HCT116 (cell line): ENCODE measurements at regions not wholly inside any gene's neighbourhood (a gene's known extent, or its start where the extent isn't known, plus 50 kb on each side); places are given as distances from the start of the nearest gene placed in this dataset.

Experiments used
- ATAC-seq: fragments of 200-7000 bp; cut with Tn5 transposase; 2 replicates; pipeline ENCODE4 v1.9.1; 2020; ENCODE audit warnings: mild to moderate bottlenecking, moderate library complexity
- BruUV-seq: library from RNA; stranded (reverse); fragments of 400-500 nt; replicated peaks from 2 replicates; lab custom pipeline; 2021; lab: Mats Ljungman, UMichigan
- CTCF ChIA-PET: fragments of 300-600 bp; sonication (Branson Sonifier 250); formaldehyde crosslinking; loops from one replicate; lab custom pipeline; 2021; ENCODE audit warnings: antibody characterized with exemption; lab: Charles Lee
- POLR2A ChIA-PET: fragments of 300-600, 350-600 bp; sonication (Branson Sonifier 250); formaldehyde crosslinking; loops from one replicate; lab custom pipeline; 2021; ENCODE audit warnings: antibody characterized with exemption; lab: Charles Lee
- RAD21 ChIA-PET, 2 experiments: fragments of 300-600 bp; sonication (Branson Sonifier 250); formaldehyde crosslinking; loops; one replicate each; lab custom pipeline; 2023; ENCODE audit warnings: low total read pairs in 2 of 2; ENCODE audit not compliant: uncharacterized antibody in 2 of 2, unreplicated experiment in 2 of 2, low non-redundant PET in 1 of 2; lab: Charles Lee
- DNase-seq: peaks from one replicate; pipeline ENCODE4 v3.0.0-alpha.2; 2010; ENCODE audit warnings: low read depth, low spot score
- H2AFZ ChIP-seq: fragments of 200-600 bp; shearing (Covaris generic), sonication (generic); 2 replicates; pipeline ENCODE4 v1.6.1; 2017; ENCODE audit warnings: low read depth, mixed run types, mixed read lengths, antibody characterized with exemption, low read length; ENCODE audit not compliant: poor library complexity, severe bottlenecking
- H3K27ac ChIP-seq: 2 replicates; pipeline ENCODE4 v1.5.1; 2012; ENCODE audit warnings: low read depth, low read length
- H3K27me3 ChIP-seq: fragments of 200-600 bp; sonication (generic); 2 replicates; pipeline ENCODE4 v1.6.1; 2016; ENCODE audit warnings: mixed run types, low read length, mixed read lengths; ENCODE audit not compliant: insufficient read depth
- H3K36me3 ChIP-seq, 2 experiments: fragments of 200-500 bp in 1 of 2; fragments of 200-600 bp in 1 of 2; sonication (Bioruptor generic) in 1 of 2; sonication (generic) in 1 of 2; 2 replicates each; pipeline versions ENCODE4 v1.5.1 to v1.6.1; 2014 to 2016; ENCODE audit warnings: low read length in 2 of 2, inconsistent platforms in 1 of 2, mixed read lengths in 1 of 2, mixed run types in 1 of 2; ENCODE audit not compliant: insufficient read depth in 2 of 2, control insufficient read depth in 1 of 2
- H3K4me1 ChIP-seq, 2 experiments: fragments of 200-600 bp in 1 of 2; sonication (generic) in 1 of 2; 2 replicates each; pipeline versions ENCODE4 v1.5.1 to v1.6.1; 2012 to 2017; ENCODE audit warnings: low read length in 2 of 2, inconsistent platforms in 1 of 2, mild to moderate bottlenecking in 1 of 2, mixed read lengths in 1 of 2, mixed run types in 1 of 2, moderate library complexity in 1 of 2; ENCODE audit not compliant: insufficient read depth in 2 of 2, control insufficient read depth in 1 of 2
- H3K4me2 ChIP-seq: fragments of 200-600 bp; sonication (generic); 2 replicates; pipeline ENCODE4 v1.6.1; 2017; ENCODE audit warnings: mixed run types, low read length, mixed read lengths
- H3K4me3 ChIP-seq, 2 experiments: fragments of 200-600 bp in 1 of 2; sonication (generic) in 1 of 2; replicated peaks in 1 of 2; 2 replicates each; pipeline ENCODE4 v1.5.1; 2011 to 2016; ENCODE audit warnings: low read length in 2 of 2, control low read depth in 1 of 2, low read depth in 1 of 2, mild to moderate bottlenecking in 1 of 2, mixed read lengths in 1 of 2, mixed run types in 1 of 2
- H3K79me2 ChIP-seq: fragments of 200-600 bp; sonication (generic); 2 replicates; pipeline ENCODE4 v1.6.1; 2017; ENCODE audit warnings: mild to moderate bottlenecking, mixed run types, low read length, moderate library complexity, mixed read lengths; ENCODE audit not compliant: insufficient read depth
- H3K9ac ChIP-seq: fragments of 200-600 bp; sonication (generic); 2 replicates; pipeline ENCODE4 v1.6.1; 2016; ENCODE audit warnings: low read length, mixed read lengths
- H3K9me2 ChIP-seq: fragments of 200-600 bp; sonication (generic), shearing (Covaris generic); 2 replicates; pipeline ENCODE4 v1.6.1; 2017; ENCODE audit warnings: mixed run types, mild to moderate bottlenecking, moderate library complexity; ENCODE audit not compliant: insufficient read depth
- H3K9me3 ChIP-seq, 2 experiments: fragments of 200-500 bp in 1 of 2; fragments of 200-600 bp in 1 of 2; sonication (Bioruptor generic) in 1 of 2; sonication (generic) in 1 of 2; 2 replicates each; pipeline ENCODE4 v1.6.1; 2014 to 2017; ENCODE audit warnings: low read length in 2 of 2, mixed read lengths in 2 of 2, inconsistent platforms in 1 of 2, low read depth in 1 of 2, mild to moderate bottlenecking in 1 of 2, mixed run types in 1 of 2, moderate library complexity in 1 of 2; ENCODE audit not compliant: control insufficient read depth in 1 of 2, insufficient read depth in 1 of 2
- H4K20me1 ChIP-seq: fragments of 200-600 bp; sonication (generic), shearing (Covaris generic); 2 replicates; pipeline ENCODE4 v1.6.1; 2017; ENCODE audit warnings: mixed run types, mild to moderate bottlenecking, moderate library complexity; ENCODE audit not compliant: insufficient read depth
- ATF3 ChIP-seq: IDR thresholded peaks from 2 replicates; pipeline ENCODE4 v1.6.1; 2012
- CBX3 ChIP-seq: IDR thresholded peaks from 2 replicates; pipeline ENCODE4 v1.6.1; 2012; ENCODE audit warnings: low read depth
- CEBPB ChIP-seq: IDR thresholded peaks from 2 replicates; pipeline ENCODE4 v1.6.1; 2012; ENCODE audit warnings: low read depth
- EGR1 ChIP-seq: IDR thresholded peaks from 2 replicates; pipeline ENCODE4 v1.6.1; 2012; ENCODE audit warnings: low read depth
- ELF1 ChIP-seq: IDR thresholded peaks from 2 replicates; pipeline ENCODE4 v1.6.1; 2012; ENCODE audit warnings: low read depth, borderline replicate concordance
- EZH2 ChIP-seq: fragments of 200-600 bp; sonication (generic); IDR thresholded peaks from 2 replicates; pipeline ENCODE4 v1.6.1; 2017; ENCODE audit warnings: antibody characterized with exemption, mixed run types
- EZH2phosphoT487 ChIP-seq: fragments of 200-600 bp; IDR thresholded peaks from 2 replicates; pipeline ENCODE4 v1.6.1; 2018; ENCODE audit warnings: antibody characterized with exemption, borderline replicate concordance
- FOSL1 ChIP-seq: IDR thresholded peaks from 2 replicates; pipeline ENCODE4 v1.6.1; 2012; ENCODE audit warnings: low read depth
- MAX ChIP-seq: IDR thresholded peaks from 2 replicates; pipeline ENCODE4 v1.6.1; 2012
- REST ChIP-seq: IDR thresholded peaks from 2 replicates; pipeline ENCODE4 v1.6.1; 2012; ENCODE audit warnings: low read depth
- SRF ChIP-seq: IDR thresholded peaks from 2 replicates; pipeline ENCODE4 v1.6.1; 2012; ENCODE audit warnings: low read depth
- TCF7L2 ChIP-seq: IDR thresholded peaks from 2 replicates; pipeline ENCODE4 v1.7.0; 2011; ENCODE audit warnings: borderline replicate concordance, inconsistent platforms; ENCODE audit not compliant: insufficient read depth, insufficient read length; ENCODE audit errors: extremely low read depth
- YY1 ChIP-seq: IDR thresholded peaks from 2 replicates; pipeline ENCODE4 v1.6.1; 2011; ENCODE audit warnings: low read length, low read depth, moderate library complexity, mild to moderate bottlenecking; ENCODE audit not compliant: insufficient replicate concordance; ENCODE audit errors: extremely low read depth
- ZFX ChIP-seq: fragments of 450-650 bp; IDR thresholded peaks from 2 replicates; pipeline ENCODE4 v1.6.1; 2017
- ZNF274 ChIP-seq: fragments of 200-500 bp; sonication (Bioruptor generic); IDR thresholded peaks from 2 replicates; pipeline ENCODE4 v1.6.1; 2014; ENCODE audit warnings: mild to moderate bottlenecking, low read depth, low read length, inconsistent platforms
- intact Hi-C: fragments of 100-400 bp; cut with micrococcal nuclease; formaldehyde crosslinking; loops from 2 replicates; pipeline ENCODE4 v1.10.0; 2022
- TF ChIP-seq, protein P1 (sequence below): IDR thresholded peaks from 2 replicates; pipeline ENCODE4 v1.6.1; 2011; ENCODE audit warnings: mild to moderate bottlenecking, low read length, moderate library complexity; ENCODE audit not compliant: insufficient replicate concordance; ENCODE audit errors: extremely low read depth
- TF ChIP-seq, protein P2 (sequence below), 3 experiments: fragments of 200-600 bp in 1 of 3; sonication (generic) in 1 of 3; IDR thresholded peaks in 2 of 3; conservative IDR thresholded peaks in 1 of 3; 2 replicates each; pipeline ENCODE4 v1.5.1; 2012 to 2017; ENCODE audit warnings: low read depth in 2 of 3, low read length in 2 of 3, antibody characterized with exemption in 1 of 3, borderline replicate concordance in 1 of 3, control low read depth in 1 of 3, mild to moderate bottlenecking in 1 of 3, mixed read lengths in 1 of 3, mixed run types in 1 of 3, moderate library complexity in 1 of 3; ENCODE audit not compliant: insufficient read depth in 1 of 3

DNA sequence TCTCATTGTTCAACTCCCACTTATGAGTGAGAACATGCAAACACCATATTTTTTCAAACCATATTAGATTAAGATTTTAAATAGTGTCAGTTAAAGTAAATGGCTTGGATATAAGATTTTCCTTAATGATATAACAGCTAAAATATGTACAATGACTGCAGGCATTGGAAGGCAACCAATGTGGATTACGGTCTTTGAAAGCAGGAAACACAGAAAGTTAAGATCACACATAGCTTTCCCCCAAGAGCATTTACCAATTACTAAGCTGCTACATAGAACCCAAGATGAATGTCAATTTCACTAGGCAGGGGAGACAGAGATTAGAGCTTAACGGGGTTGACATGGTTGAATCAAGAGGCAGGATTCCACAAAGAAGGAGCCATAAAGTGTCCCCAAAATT, 173.2 kb upstream of the TRPC4 start (continued):
- TF ChIP-seq REST (no peak), EGR1 (no peak)

- Histone ChIP-seq H3K4me2 (no peak overlapping the region), H3K9me3 (peaks cover 13 to 24% of the 10 kb centered on the region in 2 experiments; a peak in 3 of 4 replicates), H3K79me2 (no peaks in the 10 kb centered on the region), H3K9me2 (no peaks in the 10 kb centered on the region), H3K27ac (no peak overlapping the region), H4K20me1 (no peaks in the 10 kb centered on the region), H3K36me3 (no peaks in the 10 kb centered on the region), H3K27me3 (no peaks in the 10 kb centered on the region), H3K9ac (no peak overlapping the region), H3K4me3 (no peak overlapping the region), H2AFZ (no peak overlapping the region), H3K4me1 (no peaks in the 10 kb centered on the region)
- ChIA-PET RAD21 (no interaction called here), CTCF (no interaction called here), POLR2A (no interaction called here)
- no peak for DNase-seq
- no TSS peak for BruUV-seq
- no peak for ATAC-seq
- intact Hi-C loops: no loop called here
- TF ChIP-seq SRF: no peak
- no peak for TF ChIP-seq TCF7L2
- no peak for TF ChIP-seq CBX3
- no peak for TF ChIP-seq ELF1
- TF ChIP-seq ZNF274: no peak
- no peak for TF ChIP-seq MAX
- TF ChIP-seq, protein P1, sequence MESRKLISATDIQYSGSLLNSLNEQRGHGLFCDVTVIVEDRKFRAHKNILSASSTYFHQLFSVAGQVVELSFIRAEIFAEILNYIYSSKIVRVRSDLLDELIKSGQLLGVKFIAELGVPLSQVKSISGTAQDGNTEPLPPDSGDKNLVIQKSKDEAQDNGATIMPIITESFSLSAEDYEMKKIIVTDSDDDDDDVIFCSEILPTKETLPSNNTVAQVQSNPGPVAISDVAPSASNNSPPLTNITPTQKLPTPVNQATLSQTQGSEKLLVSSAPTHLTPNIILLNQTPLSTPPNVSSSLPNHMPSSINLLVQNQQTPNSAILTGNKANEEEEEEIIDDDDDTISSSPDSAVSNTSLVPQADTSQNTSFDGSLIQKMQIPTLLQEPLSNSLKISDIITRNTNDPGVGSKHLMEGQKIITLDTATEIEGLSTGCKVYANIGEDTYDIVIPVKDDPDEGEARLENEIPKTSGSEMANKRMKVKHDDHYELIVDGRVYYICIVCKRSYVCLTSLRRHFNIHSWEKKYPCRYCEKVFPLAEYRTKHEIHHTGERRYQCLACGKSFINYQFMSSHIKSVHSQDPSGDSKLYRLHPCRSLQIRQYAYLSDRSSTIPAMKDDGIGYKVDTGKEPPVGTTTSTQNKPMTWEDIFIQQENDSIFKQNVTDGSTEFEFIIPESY: no peak
- no peak for TF ChIP-seq CEBPB
- TF ChIP-seq FOSL1: no peak
- TF ChIP-seq, protein P2, sequence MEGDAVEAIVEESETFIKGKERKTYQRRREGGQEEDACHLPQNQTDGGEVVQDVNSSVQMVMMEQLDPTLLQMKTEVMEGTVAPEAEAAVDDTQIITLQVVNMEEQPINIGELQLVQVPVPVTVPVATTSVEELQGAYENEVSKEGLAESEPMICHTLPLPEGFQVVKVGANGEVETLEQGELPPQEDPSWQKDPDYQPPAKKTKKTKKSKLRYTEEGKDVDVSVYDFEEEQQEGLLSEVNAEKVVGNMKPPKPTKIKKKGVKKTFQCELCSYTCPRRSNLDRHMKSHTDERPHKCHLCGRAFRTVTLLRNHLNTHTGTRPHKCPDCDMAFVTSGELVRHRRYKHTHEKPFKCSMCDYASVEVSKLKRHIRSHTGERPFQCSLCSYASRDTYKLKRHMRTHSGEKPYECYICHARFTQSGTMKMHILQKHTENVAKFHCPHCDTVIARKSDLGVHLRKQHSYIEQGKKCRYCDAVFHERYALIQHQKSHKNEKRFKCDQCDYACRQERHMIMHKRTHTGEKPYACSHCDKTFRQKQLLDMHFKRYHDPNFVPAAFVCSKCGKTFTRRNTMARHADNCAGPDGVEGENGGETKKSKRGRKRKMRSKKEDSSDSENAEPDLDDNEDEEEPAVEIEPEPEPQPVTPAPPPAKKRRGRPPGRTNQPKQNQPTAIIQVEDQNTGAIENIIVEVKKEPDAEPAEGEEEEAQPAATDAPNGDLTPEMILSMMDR (IDR thresholded peaks at IDR 0.05 in 2 of 3, conservative IDR thresholded peaks at IDR 0.05 in 1 of 3; ENCODE audit: borderline replicate concordance in 1 of 3, insufficient read depth in 1 of 3, low read depth in 2 of 3, low read length in 2 of 3): no peak
- TF ChIP-seq EZH2: no peak
- TF ChIP-seq ZFX: no peak
- TF ChIP-seq ATF3: no peak
- no peak for TF ChIP-seq EZH2phosphoT487
- TF ChIP-seq YY1: no peak
- no peak for TF ChIP-seq EGR1
Observed at GRCh38 chr13:38024431-38024830, 154.9 kb upstream of the TRPC4 start.
